HepG2 (cell line): ENCODE measurements at regions not wholly inside any gene's neighbourhood (a gene's known extent, or its start where the extent isn't known, plus 50 kb on each side); places are given as distances from the start of the nearest gene placed in this dataset.
A peak's percentile ranks its signal among the peaks of the same experiment; 100 is the strongest.

ENCODE experiments used
- ATAC-seq: fragments of 200-7000 bp; cut with Tn5 transposase; 3 replicates; pipeline ENCODE4 v1.9.1; 2020; ENCODE audit warnings: mild to moderate bottlenecking, moderate library complexity
- BruUV-seq: library from RNA; stranded (reverse); fragments of 400-500 nt; replicated peaks from 2 replicates; lab custom pipeline; 2021; lab: Mats Ljungman, UMichigan
- CTCF ChIA-PET: fragments of 300-600 bp; formaldehyde crosslinking; extraction: SDS; loops from one replicate; lab custom pipeline; 2021; ENCODE audit warnings: low total read pairs, inconsistent platforms, low intra/inter-chr PET ratio; lab: Yijun Ruan, JAX
- POLR2A ChIA-PET: fragments of 350-600 bp; sonication (Branson Sonifier 250); formaldehyde crosslinking; loops from one replicate; lab custom pipeline; 2020; ENCODE audit warnings: antibody characterized with exemption, inconsistent platforms; lab: Yijun Ruan, JAX
- DNase-seq: peaks from one replicate; pipeline ENCODE4 v3.0.0-alpha.2; 2015; ENCODE audit warnings: low spot score
- FAIRE-seq: peaks from 3 replicates; lab custom pipeline; 2011; peaks lifted over from hg19 to GRCh38; lab: Jason Lieb, UNC
- H2AFZ ChIP-seq: one replicate; pipeline ENCODE4 v1.6.1; 2011; ENCODE audit warnings: low read length, inconsistent platforms
- H3K27ac ChIP-seq: fragments of 300-600 bp; 3 replicates; pipeline ENCODE4 v1.8.0; 2011; ENCODE audit warnings: mixed run types, mild to moderate bottlenecking, mixed read lengths, low read length, inconsistent platforms; ENCODE audit not compliant: insufficient read depth; ENCODE audit errors: extremely low read length
- H3K27me3 ChIP-seq, 2 experiments: fragments of 200-600 bp in 1 of 2; 2 replicates in 1 of 2; 3 replicates in 1 of 2; pipeline versions ENCODE4 v1.6.0 to v1.8.0; 2011; ENCODE audit warnings: low read length in 2 of 2, mild to moderate bottlenecking in 2 of 2, moderate library complexity in 2 of 2, inconsistent platforms in 1 of 2; ENCODE audit not compliant: insufficient read depth in 2 of 2, control insufficient read depth in 1 of 2
- H3K36me3 ChIP-seq, 2 experiments: fragments of 200-600 bp in 1 of 2; replicated peaks in 1 of 2; 2 replicates in 1 of 2; 3 replicates in 1 of 2; pipeline versions ENCODE4 v1.5.1 to v1.8.0; 2011; ENCODE audit warnings: low read length in 2 of 2, inconsistent platforms in 1 of 2; ENCODE audit not compliant: insufficient read depth in 2 of 2, control insufficient read depth in 1 of 2
- H3K4me1 ChIP-seq: 2 replicates; pipeline ENCODE4 v1.5.1; 2012; ENCODE audit warnings: low read length, inconsistent platforms; ENCODE audit not compliant: insufficient read depth
- H3K4me2 ChIP-seq: 2 replicates; pipeline ENCODE4 v1.6.0; 2011; ENCODE audit warnings: low read depth, low read length, inconsistent platforms
- H3K4me3 ChIP-seq, 3 experiments: fragments of 200-600 bp in 1 of 3; sonication (generic), shearing (Covaris generic) in 1 of 3; replicated peaks in 1 of 3; 2 replicates each; pipeline ENCODE4 v1.5.1; 2011 to 2016; ENCODE audit warnings: low read length in 3 of 3, inconsistent platforms in 2 of 3, low read depth in 2 of 3, mild to moderate bottlenecking in 2 of 3, control low read depth in 1 of 3, mixed read lengths in 1 of 3; ENCODE audit not compliant: insufficient read depth in 1 of 3
- H3K79me2 ChIP-seq: one replicate; pipeline ENCODE4 v1.6.1; 2011; ENCODE audit warnings: low read length, inconsistent platforms; ENCODE audit not compliant: insufficient read depth
- H3K9ac ChIP-seq: 2 replicates; pipeline ENCODE4 v1.6.0; 2011; ENCODE audit warnings: mild to moderate bottlenecking, low read depth, low read length, inconsistent platforms; ENCODE audit not compliant: insufficient read depth
- H3K9me3 ChIP-seq: 2 replicates; pipeline ENCODE4 v1.5.1; 2012; ENCODE audit warnings: mild to moderate bottlenecking, low read length
- H4K20me1 ChIP-seq: 2 replicates; pipeline ENCODE4 v1.6.0; 2011; ENCODE audit warnings: inconsistent platforms, mild to moderate bottlenecking, low read length, moderate library complexity; ENCODE audit not compliant: insufficient read depth
- DPF2 ChIP-seq: sonication (generic); formaldehyde crosslinking; IDR thresholded peaks from 2 replicates; pipeline ENCODE4 v1.4.0; 2020; ENCODE audit warnings: mild to moderate bottlenecking, low read depth, missing genetic modification reagents, borderline replicate concordance
- FOXO1 ChIP-seq: sonication (generic); formaldehyde crosslinking; IDR thresholded peaks from 2 replicates; pipeline ENCODE4 v1.4.0; 2020; ENCODE audit warnings: missing genetic modification reagents
- GABPB1 ChIP-seq: IDR thresholded peaks from 2 replicates; pipeline ENCODE4 v1.6.1; 2016; ENCODE audit warnings: mild to moderate bottlenecking, missing genetic modification reagents, moderate library complexity, missing compliant biosample characterization
- HDAC1 ChIP-seq: sonication (generic); formaldehyde crosslinking; IDR thresholded peaks from 2 replicates; pipeline ENCODE4 v1.5.1; 2020; ENCODE audit warnings: mild to moderate bottlenecking, missing genetic modification reagents
- ISL2 ChIP-seq: sonication (generic); formaldehyde crosslinking; IDR thresholded peaks from 2 replicates; pipeline ENCODE4 v1.5.0; 2020; ENCODE audit warnings: missing genetic modification reagents
- KDM2A ChIP-seq: sonication (generic); formaldehyde crosslinking; IDR thresholded peaks from 2 replicates; pipeline ENCODE4 v1.4.0; 2020; ENCODE audit warnings: low read depth, missing genetic modification reagents, borderline replicate concordance
- THAP11 ChIP-seq: IDR thresholded peaks from 2 replicates; pipeline ENCODE4 v1.6.1; 2016; ENCODE audit warnings: missing biosample characterization, missing genetic modification reagents
- THAP7 ChIP-seq: sonication (generic); formaldehyde crosslinking; IDR thresholded peaks from 2 replicates; pipeline ENCODE4 v1.8.1; 2023; ENCODE audit warnings: mild to moderate bottlenecking, missing genetic modification reagents
- TRIM24 ChIP-seq: sonication (generic); formaldehyde crosslinking; IDR thresholded peaks from 2 replicates; pipeline ENCODE4 v1.8.0; 2022; ENCODE audit warnings: mild to moderate bottlenecking, missing genetic modification reagents
- ZBTB1 ChIP-seq: sonication (generic); formaldehyde crosslinking; IDR thresholded peaks from 2 replicates; pipeline ENCODE4 v1.4.0; 2020; ENCODE audit warnings: missing genetic modification reagents, borderline replicate concordance
- ZNF292 ChIP-seq: sonication (generic); formaldehyde crosslinking; IDR thresholded peaks from 2 replicates; pipeline ENCODE4 v1.8.1; 2022; ENCODE audit warnings: mild to moderate bottlenecking, low read depth, missing genetic modification reagents, borderline replicate concordance
- ZNF337 ChIP-seq: sonication (generic); formaldehyde crosslinking; IDR thresholded peaks from 2 replicates; pipeline ENCODE4 v1.5.1; 2020; ENCODE audit warnings: missing genetic modification reagents, low read depth, mild to moderate bottlenecking, borderline replicate concordance
- ZNF343 ChIP-seq: sonication (generic); formaldehyde crosslinking; IDR thresholded peaks from 2 replicates; pipeline ENCODE4 v1.4.0; 2020; ENCODE audit warnings: mild to moderate bottlenecking, missing genetic modification reagents
- ZNF350 ChIP-seq: sonication (generic); formaldehyde crosslinking; IDR thresholded peaks from 2 replicates; pipeline ENCODE4 v1.4.0; 2020; ENCODE audit warnings: mild to moderate bottlenecking, low read depth, missing genetic modification reagents, borderline replicate concordance
- ZNF703 ChIP-seq: sonication (generic); formaldehyde crosslinking; IDR thresholded peaks from 2 replicates; pipeline ENCODE4 v1.5.1; 2020; ENCODE audit warnings: missing genetic modification reagents, mild to moderate bottlenecking, moderate library complexity, borderline replicate concordance
- ZNF709 ChIP-seq: sonication (generic); formaldehyde crosslinking; IDR thresholded peaks from 2 replicates; pipeline ENCODE4 v1.5.0; 2020; ENCODE audit warnings: mild to moderate bottlenecking, missing genetic modification reagents
- WGBS: methylation state at CpG from one replicate; pipeline ENCODE4 v1.1.6; 2017; ENCODE audit warnings: low lambda C conversion rate; 5-methylcytosine and 5-hydroxymethylcytosine counted together
- in situ Hi-C: cut with HindIII; loops from 2 replicates; pipeline ENCODE4 v1.10.0; 2017; ENCODE audit warnings: low pct_unique_long_range_greater_than_20kb; ENCODE audit not compliant: extremely low pct_ligation_motif_present
- intact Hi-C: fragments of 100-400 bp; cut with micrococcal nuclease; formaldehyde crosslinking; loops from one replicate; pipeline ENCODE4 v1.10.0; 2022; ENCODE audit not compliant: unreplicated experiment
- TF ChIP-seq, protein P1 (sequence below): fragments of 450-650 bp; IDR thresholded peaks from 2 replicates; pipeline ENCODE4 v1.6.1; 2016
- TF ChIP-seq, protein P2 (sequence below): sonication (generic); formaldehyde crosslinking; IDR thresholded peaks from 2 replicates; pipeline ENCODE4 v1.4.0; 2020; ENCODE audit warnings: missing genetic modification reagents

- CTCF ChIA-PET: no interaction called here
- in situ Hi-C loops (no loop called here), intact Hi-C loops (no loop called here)
- TF ChIP-seq GABPB1 (CRISPR knock-in tag) (no peak), ZNF337 (no peak), ZNF709 (CRISPR knock-in tag) (no peak)
- TF ChIP-seq, protein P1, sequence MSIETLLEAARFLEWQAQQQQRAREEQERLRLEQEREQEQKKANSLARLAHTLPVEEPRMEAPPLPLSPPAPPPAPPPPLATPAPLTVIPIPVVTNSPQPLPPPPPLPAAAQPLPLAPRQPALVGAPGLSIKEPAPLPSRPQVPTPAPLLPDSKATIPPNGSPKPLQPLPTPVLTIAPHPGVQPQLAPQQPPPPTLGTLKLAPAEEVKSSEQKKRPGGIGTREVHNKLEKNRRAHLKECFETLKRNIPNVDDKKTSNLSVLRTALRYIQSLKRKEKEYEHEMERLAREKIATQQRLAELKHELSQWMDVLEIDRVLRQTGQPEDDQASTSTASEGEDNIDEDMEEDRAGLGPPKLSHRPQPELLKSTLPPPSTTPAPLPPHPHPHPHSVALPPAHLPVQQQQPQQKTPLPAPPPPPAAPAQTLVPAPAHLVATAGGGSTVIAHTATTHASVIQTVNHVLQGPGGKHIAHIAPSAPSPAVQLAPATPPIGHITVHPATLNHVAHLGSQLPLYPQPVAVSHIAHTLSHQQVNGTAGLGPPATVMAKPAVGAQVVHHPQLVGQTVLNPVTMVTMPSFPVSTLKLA: peak; percentile 48
- BruUV-seq: no TSS peak
- Histone ChIP-seq H3K4me2 (no peak overlapping the region), H3K4me3 (no peak overlapping the region), H3K36me3 (no peaks in the 10 kb centered on the region), H3K4me1 (no peaks in the 10 kb centered on the region), H2AFZ (no peak overlapping the region), H4K20me1 (no peaks in the 10 kb centered on the region), H3K27ac (no peak overlapping the region), H3K9me3 (no peaks in the 10 kb centered on the region), H3K27me3 (no peaks in the 10 kb centered on the region), H3K79me2 (no peaks in the 10 kb centered on the region), H3K9ac (no peak overlapping the region)
- POLR2A ChIA-PET: no interaction called here
- ATAC-seq (no peak), FAIRE-seq (no peak), DNase-seq (no peak)
- WGBS: 37% methylated on average over 3 of the region's 4 CpGs
These were observed 181.6 kb upstream of the NFE2L3 start for GRCh38 chr7:25970356-25970755.

DNA sequence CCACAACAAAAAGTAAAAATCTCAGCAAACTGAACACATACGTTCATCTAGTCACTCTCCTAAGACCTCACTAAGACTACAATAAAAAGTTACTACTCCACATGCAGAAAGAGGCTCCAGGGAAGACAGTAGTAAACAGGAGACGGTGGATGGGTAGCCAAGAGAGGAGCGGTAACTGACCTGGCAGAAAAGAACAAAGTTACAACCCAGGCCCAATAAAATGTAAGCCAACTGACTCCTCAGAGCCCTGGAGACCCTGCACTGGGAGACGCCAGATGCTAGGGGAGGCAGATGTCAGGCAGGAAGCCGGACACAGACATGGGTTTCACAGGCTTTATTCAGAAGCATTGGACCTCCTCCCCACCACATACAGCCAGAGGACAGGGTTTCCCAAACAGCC, 181.1 kb upstream of the NFE2L3 start:
- intact Hi-C loops: no loop called here
- BruUV-seq: no TSS peak
- 56% methylated on average over 5 of the region's 5 CpGs for WGBS
- H3K27me3 ChIP-seq: no peaks in the 10 kb centered on the region
- no peak overlapping the region for H3K9ac ChIP-seq
- H3K36me3 ChIP-seq: no peaks in the 10 kb centered on the region
- no peaks in the 10 kb centered on the region for H3K9me3 ChIP-seq
- ChIA-PET CTCF (no interaction called here), POLR2A (no interaction called here)
- H3K4me2 ChIP-seq: no peak overlapping the region
- DNase-seq: no peak
- no peaks in the 10 kb centered on the region for H4K20me1 ChIP-seq
- H3K79me2 ChIP-seq: no peaks in the 10 kb centered on the region
- in situ Hi-C loops: no loop called here
- H3K4me3 ChIP-seq: no peak overlapping the region
- FAIRE-seq: no peak
- H2AFZ ChIP-seq: no peak overlapping the region
- no peaks in the 10 kb centered on the region for H3K4me1 ChIP-seq
- H3K27ac ChIP-seq: no peak overlapping the region
- no peak for ATAC-seq
- TF ChIP-seq KDM2A (no peak), ZBTB1 (CRISPR knock-in tag) (no peak), THAP7 (CRISPR knock-in tag) (no peak), DPF2 (CRISPR knock-in tag) (no peak), FOXO1 (CRISPR knock-in tag) (no peak), ISL2 (CRISPR knock-in tag) (no peak), TRIM24 (CRISPR knock-in tag) (no peak), ZNF350 (CRISPR knock-in tag) (no peak), ZNF343 (CRISPR knock-in tag) (no peak), HDAC1 (CRISPR knock-in tag) (no peak), ZNF292 (no peak), THAP11 (CRISPR knock-in tag) (no peak), ZNF703 (CRISPR knock-in tag) (no peak)
- TF ChIP-seq, protein P2, sequence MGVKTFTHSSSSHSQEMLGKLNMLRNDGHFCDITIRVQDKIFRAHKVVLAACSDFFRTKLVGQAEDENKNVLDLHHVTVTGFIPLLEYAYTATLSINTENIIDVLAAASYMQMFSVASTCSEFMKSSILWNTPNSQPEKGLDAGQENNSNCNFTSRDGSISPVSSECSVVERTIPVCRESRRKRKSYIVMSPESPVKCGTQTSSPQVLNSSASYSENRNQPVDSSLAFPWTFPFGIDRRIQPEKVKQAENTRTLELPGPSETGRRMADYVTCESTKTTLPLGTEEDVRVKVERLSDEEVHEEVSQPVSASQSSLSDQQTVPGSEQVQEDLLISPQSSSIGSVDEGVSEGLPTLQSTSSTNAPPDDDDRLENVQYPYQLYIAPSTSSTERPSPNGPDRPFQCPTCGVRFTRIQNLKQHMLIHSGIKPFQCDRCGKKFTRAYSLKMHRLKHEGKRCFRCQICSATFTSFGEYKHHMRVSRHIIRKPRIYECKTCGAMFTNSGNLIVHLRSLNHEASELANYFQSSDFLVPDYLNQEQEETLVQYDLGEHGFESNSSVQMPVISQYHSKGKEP (CRISPR knock-in tag): no peak
